GM21825 (cell line): ENCODE measurements at regions not wholly inside any gene's neighbourhood (a gene's known extent, or its start where the extent isn't known, plus 50 kb on each side); places are given as distances from the start of the nearest gene placed in this dataset.

Source experiments
- ATAC-seq: cut with Tn5 transposase; IDR thresholded peaks from one replicate; pipeline ENCODE4 v1.9.1; 2021; ENCODE audit warnings: mild to moderate bottlenecking, moderate library complexity; ENCODE audit not compliant: unreplicated experiment

- no peak for ATAC-seq
These were observed 218.7 kb upstream of the FGGY start for GRCh38 chr1:59078070-59078800.

- ATAC-seq = no peak
These were observed 218.0 kb upstream of the FGGY start for GRCh38 chr1:59078866-59079265.

GRCh38 chr1:59079434-59080140 is 217.3 kb upstream of the FGGY start:
- ATAC-seq = no peak

DNA sequence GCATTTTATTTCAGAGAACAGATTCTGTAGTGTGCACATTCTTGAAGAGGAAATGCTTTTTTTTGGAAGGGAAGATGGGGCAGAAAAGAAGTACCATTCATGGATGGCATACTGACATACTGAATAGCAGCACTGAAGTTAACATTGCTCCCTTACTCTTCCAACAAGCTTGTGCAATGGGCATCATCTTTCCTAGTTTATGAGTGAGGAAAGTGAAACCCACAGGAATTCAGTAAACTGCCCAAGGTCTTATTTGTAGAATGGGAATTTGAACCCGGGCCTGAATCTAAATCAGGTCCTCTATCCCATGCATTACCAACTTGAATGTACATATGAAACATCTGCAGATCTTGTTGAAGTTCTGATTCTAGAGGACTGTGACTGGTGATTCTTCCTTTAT is 215.7 kb upstream of the FGGY start:
- no peak for ATAC-seq

- no peak for ATAC-seq
These were observed 215.1 kb upstream of the FGGY start for GRCh38 chr1:59081795-59082194.

GRCh38 chr1:59083946-59084865 is 212.7 kb upstream of the FGGY start:
- ATAC-seq = no peak

DNA sequence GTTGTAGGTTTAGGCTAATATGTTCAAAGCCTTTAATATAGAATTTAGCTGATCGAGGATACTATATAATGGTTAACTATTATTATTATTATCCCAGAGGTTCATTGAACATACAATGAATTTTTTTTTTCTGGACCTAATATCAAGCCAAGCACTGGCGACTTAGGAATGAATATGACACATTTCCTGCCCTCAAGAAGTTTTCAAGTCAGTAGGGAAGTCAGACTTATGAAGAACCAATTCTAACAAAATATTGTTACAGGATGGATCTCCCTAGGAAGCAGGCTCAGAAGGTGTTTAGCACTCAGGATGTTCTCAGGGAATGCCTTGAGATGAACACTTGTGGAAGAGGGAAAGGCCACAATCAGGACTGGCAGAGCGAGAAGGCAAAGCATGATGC is 211.8 kb upstream of the FGGY start:
- ATAC-seq = no peak

GRCh38 chr1:59089036-59089798 is 207.7 kb upstream of the FGGY start:
- no peak for ATAC-seq

DNA sequence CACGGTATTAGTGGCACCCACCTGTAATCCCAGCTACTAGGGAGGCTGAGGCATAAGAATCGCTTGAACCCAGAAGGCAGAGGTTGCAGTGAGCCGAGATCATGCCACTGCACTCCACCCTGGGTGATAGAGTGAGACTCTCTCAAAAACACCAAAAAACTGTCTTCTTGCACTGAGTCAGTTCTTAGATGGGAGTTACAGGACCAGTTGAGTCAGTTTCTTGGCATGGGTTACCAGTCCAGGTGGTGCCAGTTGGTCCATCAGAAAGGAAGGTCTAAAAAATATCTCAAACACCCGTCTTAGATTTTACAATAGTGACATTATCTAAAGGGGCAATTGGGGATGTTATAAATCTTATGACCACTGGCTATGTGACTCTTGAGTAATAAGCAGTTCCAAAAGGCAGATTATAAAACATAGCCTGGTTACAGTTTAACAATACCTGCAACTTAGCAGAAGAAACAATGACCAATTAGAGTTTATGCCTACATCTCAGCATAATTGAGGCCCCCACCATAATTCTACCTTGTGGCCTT is 206.9 kb upstream of the FGGY start:
- ATAC-seq = no peak

DNA sequence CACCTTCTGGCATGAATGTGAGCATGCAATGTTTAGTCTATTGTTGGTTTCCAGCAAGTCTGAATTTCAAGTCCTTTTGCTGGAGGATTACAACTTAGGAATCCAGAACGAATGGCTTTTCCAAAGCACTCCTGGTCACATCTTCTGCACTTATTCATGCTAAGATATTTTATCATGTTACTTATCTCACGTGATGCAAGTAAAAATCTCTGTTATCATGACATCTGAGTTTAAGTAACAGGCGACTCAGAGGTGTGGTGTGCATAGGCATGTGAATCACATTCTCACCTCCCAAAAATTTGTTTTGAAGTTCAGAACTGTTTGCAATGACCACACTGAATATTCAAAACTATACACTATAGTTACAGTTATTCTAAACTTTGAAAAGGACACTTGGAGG is 204.8 kb upstream of the FGGY start:
- no peak for ATAC-seq

DNA sequence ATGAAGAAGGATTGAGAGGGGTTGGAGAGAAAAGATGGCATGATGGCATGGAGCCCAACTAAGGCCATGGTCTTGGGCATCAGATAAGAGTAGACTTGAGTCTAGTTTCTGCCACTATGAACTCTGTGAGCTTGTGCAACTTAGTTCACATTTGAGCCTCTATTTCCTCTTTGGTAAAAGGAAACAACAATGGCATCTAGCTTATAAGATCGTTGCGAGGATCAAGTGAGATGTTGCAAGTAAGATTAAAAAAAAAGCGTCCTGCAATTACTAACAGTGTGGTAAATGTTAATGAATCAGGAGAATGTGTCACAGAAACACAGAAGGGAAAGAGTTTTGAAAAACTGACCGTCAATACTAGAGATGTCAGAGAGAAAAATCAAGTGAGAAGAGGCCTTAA is 202.9 kb upstream of the FGGY start:
- ATAC-seq = no peak

DNA sequence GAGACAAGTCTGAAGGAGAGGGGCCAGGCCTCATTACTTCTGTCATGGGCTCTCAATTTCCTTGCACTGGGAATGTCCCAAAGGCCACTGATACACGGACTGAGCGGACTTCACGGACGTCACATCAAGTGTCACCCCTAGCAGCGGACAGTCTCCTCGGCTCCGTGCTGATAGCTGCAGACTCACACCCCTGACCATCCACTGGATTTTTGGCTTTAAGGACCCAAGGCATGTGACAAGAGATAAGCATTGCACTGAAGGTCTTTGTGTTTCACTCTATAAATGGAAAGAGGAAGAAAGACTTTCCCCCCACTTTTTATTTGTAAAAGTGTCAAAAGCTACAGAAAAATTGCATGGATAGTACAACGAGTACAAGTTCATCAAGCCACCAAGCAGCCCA is 200.4 kb upstream of the FGGY start:
- ATAC-seq = no peak

GRCh38 chr1:59098655-59099054 is 198.2 kb upstream of the FGGY start:
- ATAC-seq = no peak

DNA sequence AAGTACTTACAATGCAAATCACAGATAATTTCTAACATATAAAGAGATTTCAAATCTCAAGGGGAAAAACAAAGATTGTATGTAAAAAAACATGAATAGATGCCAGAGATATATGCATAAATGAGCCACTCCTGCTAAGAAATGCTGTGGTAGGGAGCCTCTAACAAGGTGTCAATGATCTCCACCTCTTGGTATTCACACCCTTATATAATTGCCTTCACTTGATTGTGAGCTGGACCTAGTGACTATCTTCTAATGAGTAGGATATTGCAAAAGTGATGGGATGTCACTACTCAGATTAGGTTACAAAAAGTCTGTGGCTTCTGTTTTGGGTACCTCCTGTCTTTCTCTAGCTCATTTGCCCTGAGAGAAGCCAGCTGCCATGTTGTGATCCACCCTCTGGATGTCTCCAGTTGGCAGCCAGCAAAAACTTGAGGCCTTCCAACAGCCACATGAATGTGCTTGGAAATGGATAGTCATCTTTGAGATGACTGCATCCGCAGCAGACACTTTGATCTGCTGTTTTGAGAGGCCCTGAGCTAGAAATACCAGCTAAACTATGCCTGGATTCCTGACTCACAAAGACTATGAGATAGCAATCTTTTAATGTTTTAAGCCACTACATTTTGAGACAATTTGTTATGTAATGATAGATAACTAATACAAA is 196.1 kb upstream of the FGGY start:
- no peak for ATAC-seq

- no peak for ATAC-seq
These were observed 195.4 kb upstream of the FGGY start for GRCh38 chr1:59101518-59101917.

DNA sequence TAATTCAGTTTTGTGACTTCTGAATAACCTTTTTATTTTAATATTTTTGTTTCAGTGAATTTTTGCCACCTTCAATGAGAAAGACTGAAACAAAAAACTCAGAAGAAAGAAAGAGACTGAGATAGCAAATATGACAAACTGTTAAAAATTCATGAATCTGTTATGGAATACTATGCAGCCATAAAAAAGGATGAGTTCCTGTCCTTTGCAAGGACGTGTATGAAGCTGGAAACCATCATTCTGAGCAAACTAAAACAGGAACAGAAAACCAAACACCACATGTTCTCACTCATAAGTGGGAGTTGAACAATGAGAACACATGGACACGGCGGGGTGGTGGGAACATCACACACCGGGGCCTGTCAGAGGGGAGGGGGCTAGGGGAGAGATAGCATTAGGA is 193.4 kb upstream of the FGGY start:
- ATAC-seq = no peak

GRCh38 chr1:59104191-59104760 is 192.6 kb upstream of the FGGY start:
- no peak for ATAC-seq

DNA sequence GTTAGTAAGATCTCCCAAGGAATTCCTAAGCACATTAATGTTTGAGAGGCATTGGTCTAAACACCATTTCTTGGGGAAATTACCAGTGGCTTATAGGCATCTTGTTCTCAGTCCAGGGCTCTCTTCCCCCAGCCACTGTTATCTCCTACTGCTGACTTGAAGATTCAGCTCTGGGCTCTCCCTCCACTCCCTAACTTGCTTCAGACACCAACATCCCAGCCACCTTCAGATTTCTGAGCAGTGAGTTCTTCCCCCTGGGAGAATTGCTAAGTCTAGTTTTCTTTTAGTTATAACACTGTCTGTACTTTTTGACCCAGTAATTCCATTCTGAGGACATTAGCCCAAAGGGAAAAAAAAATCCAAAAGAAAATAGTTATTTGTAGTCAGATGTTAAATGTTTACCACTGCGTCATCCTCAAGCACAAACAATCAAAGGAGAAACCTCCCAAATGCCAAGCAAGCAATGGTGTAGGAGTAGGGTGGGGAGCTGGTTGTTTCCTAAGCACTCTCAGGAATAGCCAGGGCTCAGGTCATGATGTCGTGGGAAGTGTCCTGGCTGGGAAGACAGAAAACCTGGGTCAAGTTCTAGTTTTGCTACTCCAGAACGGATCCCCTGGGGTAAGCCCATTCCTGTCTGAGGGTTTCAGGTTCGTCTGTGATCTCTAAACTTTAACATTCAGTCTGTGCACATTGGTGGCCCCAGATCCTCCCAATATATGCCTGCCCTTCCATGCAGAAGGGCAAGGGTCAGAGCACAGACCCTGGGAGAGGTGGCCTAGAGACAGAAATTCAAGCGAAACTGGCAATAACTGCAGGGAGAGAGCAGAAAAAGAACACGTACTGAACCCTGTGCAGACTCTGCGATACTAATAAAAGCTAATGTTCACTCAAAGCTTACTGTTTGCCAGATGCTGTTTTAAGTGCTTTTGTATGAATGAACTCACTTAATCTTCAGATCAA is 191.1 kb upstream of the FGGY start:
- ATAC-seq = no peak

DNA sequence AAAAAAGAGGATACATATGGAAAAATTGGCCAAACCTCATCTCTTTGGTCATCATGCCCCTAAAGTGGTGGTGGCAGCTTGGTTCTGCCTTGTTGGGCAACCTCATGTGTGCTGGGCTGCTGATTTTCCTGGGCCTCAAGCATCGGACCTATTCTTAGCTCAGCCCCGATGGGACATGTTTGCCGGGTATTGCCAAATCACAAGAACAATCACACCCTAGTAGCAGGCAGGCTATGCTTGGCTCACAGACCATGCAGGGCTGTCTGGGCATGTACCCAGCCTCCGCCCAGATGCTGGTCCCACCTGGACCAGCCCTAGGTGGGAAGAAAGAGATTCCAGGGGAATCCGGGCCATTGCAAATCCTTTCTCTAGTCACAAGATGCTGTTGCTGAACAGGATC is 189.4 kb upstream of the FGGY start:
- ATAC-seq = no peak
